Astrocyte of the spinal cord (primary cell): ENCODE measurements at regions not wholly inside any gene's neighbourhood (a gene's known extent, or its start where the extent isn't known, plus 50 kb on each side); places are given as distances from the start of the nearest gene placed in this dataset.

Experiments used
- DNase-seq: peaks from one replicate; pipeline ENCODE4 v3.0.0; 2011; ENCODE audit warnings: low read depth, low spot score
- H3K4me3 ChIP-seq: 2 replicates; pipeline ENCODE4 v1.5.1; 2011; ENCODE audit warnings: low read depth, mild to moderate bottlenecking, low read length, moderate library complexity
- in situ Hi-C: cut with HindIII; loops from 2 replicates; pipeline ENCODE4 v1.10.0; 2017; ENCODE audit warnings: low sequenced_read_pairs
- TF ChIP-seq, protein P1 (sequence below): IDR thresholded peaks from 2 replicates; pipeline ENCODE4 v1.5.1; 2012; ENCODE audit warnings: low read depth, mild to moderate bottlenecking, low read length, inconsistent platforms

GRCh38 chr6:16842676-16843075, 81.4 kb upstream of the ATXN1 start:
- DNase-seq: no peak
- no peak overlapping the region for H3K4me3 ChIP-seq
- in situ Hi-C loops: no loop called here
- TF ChIP-seq, protein P1, sequence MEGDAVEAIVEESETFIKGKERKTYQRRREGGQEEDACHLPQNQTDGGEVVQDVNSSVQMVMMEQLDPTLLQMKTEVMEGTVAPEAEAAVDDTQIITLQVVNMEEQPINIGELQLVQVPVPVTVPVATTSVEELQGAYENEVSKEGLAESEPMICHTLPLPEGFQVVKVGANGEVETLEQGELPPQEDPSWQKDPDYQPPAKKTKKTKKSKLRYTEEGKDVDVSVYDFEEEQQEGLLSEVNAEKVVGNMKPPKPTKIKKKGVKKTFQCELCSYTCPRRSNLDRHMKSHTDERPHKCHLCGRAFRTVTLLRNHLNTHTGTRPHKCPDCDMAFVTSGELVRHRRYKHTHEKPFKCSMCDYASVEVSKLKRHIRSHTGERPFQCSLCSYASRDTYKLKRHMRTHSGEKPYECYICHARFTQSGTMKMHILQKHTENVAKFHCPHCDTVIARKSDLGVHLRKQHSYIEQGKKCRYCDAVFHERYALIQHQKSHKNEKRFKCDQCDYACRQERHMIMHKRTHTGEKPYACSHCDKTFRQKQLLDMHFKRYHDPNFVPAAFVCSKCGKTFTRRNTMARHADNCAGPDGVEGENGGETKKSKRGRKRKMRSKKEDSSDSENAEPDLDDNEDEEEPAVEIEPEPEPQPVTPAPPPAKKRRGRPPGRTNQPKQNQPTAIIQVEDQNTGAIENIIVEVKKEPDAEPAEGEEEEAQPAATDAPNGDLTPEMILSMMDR: no peak

DNA sequence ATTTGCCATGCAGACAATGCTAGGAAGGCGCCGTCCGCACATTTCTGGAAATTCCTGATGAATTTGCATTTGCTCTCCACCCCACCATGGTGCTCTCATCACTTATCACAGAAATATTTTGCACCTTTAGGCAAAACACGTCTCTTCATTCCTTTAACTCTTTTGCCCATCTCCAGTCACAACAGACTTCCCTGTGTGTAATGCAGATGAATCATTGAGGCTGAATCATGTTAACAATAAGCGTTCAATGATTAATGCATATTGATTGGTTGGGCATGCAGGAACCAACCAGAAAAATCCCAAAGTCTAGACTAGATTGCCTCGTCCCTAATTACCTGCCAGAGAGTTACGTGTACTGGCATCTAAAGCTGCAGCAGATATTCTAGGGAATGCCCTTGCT, 80.0 kb upstream of the ATXN1 start:
- DNase-seq: no peak
- H3K4me3 ChIP-seq: no peak overlapping the region
- in situ Hi-C loops: no loop called here
- TF ChIP-seq, protein P1: no peak

DNA sequence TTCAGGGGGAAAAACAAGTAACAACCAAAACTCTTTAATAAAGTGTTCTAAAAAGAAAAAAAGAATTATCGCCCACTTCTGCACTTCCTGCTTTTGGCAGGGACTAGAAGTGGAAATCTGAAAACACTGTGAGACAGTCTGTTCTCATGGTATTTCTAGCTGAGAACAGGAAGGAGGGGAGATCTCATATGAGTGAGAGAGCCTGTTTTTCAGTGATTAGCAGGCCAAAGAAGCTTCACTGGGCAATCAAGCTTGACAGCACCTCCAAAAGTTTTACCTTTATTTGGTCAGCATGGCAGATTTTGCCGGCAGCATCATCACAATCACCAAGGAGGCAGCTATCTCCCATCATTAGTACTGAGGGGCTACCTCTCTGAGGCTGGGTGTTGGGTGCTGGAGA, 79.5 kb upstream of the ATXN1 start:
- in situ Hi-C loops: no loop called here
- DNase-seq: no peak
- no peak overlapping the region for H3K4me3 ChIP-seq
- TF ChIP-seq, protein P1: no peak

DNA sequence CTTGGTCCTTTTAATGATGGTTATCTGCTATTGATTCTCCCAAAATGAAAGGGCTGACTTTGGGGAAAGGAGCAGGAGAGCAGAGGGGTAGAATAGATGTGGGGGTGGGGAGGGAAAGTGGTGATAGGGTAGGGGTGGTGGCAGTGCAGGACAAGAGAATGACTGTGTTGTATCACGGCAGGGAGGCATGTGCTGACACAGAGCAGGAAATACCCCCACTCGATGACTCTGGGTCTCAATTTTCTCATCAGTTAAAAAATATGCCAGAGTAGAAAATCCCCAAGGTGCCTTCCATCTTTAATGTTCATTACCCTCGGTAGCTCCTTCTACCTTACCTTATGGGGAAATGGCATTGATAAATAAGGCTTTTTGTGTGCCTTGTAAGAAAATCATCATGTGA, 79.0 kb upstream of the ATXN1 start:
- DNase-seq: no peak
- in situ Hi-C loops: no loop called here
- TF ChIP-seq, protein P1: no peak
- H3K4me3 ChIP-seq: no peak overlapping the region

GRCh38 chr6:16839631-16840179, 78.4 kb upstream of the ATXN1 start:
- no peak overlapping the region for H3K4me3 ChIP-seq
- no peak for DNase-seq
- TF ChIP-seq, protein P1: no peak
- in situ Hi-C loops: no loop called here

DNA sequence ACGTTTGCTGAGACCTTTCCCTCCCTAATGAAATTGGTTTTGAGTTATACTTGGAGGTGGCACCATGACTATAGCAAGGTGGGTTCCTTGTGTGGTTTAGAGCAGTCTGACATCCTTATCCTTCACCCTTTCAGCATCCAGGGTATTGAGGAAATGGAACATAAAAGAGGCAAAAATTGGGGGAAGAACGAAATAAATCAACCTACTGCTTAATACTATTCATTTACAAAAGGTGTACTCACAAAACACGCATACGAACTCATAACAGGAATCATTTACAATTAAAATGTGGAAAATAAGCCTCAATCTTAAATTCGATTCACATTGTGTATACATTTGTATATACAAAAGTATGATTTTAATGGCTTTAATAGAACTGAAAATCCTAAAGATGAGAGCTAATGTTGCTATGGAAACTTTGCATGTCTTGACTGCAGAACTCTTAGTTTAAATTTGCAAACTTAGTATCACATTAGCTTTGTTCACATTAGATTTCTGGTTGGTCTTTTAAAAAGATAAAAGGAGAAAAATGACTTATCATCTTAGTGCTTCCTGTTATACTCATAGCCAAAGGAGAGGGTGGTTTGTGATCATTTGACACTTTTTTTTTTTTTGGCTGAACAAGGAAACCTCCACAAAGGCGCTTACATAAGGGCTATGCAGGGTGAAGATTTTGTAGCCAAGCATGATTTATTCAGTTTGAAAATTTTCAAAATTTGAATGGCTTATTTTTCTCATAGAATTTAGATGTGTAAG, 76.1 kb upstream of the ATXN1 start:
- no peak overlapping the region for H3K4me3 ChIP-seq
- in situ Hi-C loops: no loop called here
- no peak for DNase-seq

More for the DNA sequence above, 76.1 kb upstream of the ATXN1 start:
- TF ChIP-seq, protein P1: no peak
